Mucosa of descending colon (tissue), 3 donors: ENCODE measurements at regions not wholly inside any gene's neighbourhood (a gene's known extent, or its start where the extent isn't known, plus 50 kb on each side); places are given as distances from the start of the nearest gene placed in this dataset.

Source experiments
- ATAC-seq: fragments of 200-7000 bp; cut with Tn5 transposase; one replicate; pipeline ENCODE4 v1.9.1; 2020; ENCODE audit warnings: mild to moderate bottlenecking, moderate library complexity
- DNase-seq, 3 donors: peaks; one replicate each; pipeline ENCODE4 v3.0.0-alpha.2; 2020
- H3K36me3 ChIP-seq: fragments of 200-600 bp; one replicate; pipeline ENCODE4 v1.8.0; 2021; ENCODE audit warnings: low read depth, mild to moderate bottlenecking
- H3K4me1 ChIP-seq: fragments of 200-600 bp; one replicate; pipeline ENCODE4 v1.8.0; 2021; ENCODE audit warnings: low read depth, mild to moderate bottlenecking
- H3K4me3 ChIP-seq: fragments of 200-600 bp; one replicate; pipeline ENCODE4 v1.8.0; 2021; ENCODE audit warnings: mild to moderate bottlenecking
- H3K9me3 ChIP-seq: fragments of 200-600 bp; one replicate; pipeline ENCODE4 v1.8.0; 2021; ENCODE audit warnings: mild to moderate bottlenecking
- intact Hi-C, 2 donors: fragments of 100-400 bp; cut with DNase I in 1 of 2; cut with micrococcal nuclease in 1 of 2; formaldehyde crosslinking; loops; one replicate each; pipeline versions ENCODE4 v1.11.0 to v1.11.1; 2022; cut with DNase I, micrococcal nuclease
- TF ChIP-seq, protein P1 (sequence below): fragments of 200-600 bp; IDR thresholded peaks from one replicate; pipeline ENCODE4 v1.8.0; 2022; ENCODE audit warnings: antibody characterized with exemption, mild to moderate bottlenecking
- donor health status: DM: no; HTN: no; CAD: no; lungs with moderate emphysema.
- donor health status: DM: no; HTN: no; CAD: no.
- donor health status: DM: no; HTN: yes; CAD: no.

DNA sequence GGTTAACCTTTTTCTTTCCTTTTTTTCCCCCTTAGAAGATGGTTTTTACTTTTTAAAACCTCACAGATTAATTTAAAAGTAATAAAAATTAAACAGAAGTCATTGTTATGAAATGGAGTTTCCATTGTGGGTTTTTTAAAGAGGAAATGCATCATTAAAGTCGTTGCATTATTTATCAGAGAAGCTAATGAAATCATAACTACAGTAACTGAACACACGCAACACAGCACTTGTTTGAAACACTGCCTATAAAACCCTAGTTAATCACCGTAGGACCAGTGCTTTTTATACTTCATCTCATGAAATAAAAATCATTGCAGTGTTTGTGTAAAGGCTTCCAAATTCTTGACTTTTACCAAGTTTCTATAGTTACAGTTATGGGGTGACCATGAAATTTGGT is 82.4 kb upstream of the NTRK2 start:
- DNase-seq (no peak), ATAC-seq (no peak)
- Histone ChIP-seq H3K36me3 (no peaks in the 10 kb centered on the region), H3K4me3 (no peak overlapping the region), H3K4me1 (no peaks in the 10 kb centered on the region), H3K9me3 (no peaks in the 10 kb centered on the region)
- TF ChIP-seq, protein P1, sequence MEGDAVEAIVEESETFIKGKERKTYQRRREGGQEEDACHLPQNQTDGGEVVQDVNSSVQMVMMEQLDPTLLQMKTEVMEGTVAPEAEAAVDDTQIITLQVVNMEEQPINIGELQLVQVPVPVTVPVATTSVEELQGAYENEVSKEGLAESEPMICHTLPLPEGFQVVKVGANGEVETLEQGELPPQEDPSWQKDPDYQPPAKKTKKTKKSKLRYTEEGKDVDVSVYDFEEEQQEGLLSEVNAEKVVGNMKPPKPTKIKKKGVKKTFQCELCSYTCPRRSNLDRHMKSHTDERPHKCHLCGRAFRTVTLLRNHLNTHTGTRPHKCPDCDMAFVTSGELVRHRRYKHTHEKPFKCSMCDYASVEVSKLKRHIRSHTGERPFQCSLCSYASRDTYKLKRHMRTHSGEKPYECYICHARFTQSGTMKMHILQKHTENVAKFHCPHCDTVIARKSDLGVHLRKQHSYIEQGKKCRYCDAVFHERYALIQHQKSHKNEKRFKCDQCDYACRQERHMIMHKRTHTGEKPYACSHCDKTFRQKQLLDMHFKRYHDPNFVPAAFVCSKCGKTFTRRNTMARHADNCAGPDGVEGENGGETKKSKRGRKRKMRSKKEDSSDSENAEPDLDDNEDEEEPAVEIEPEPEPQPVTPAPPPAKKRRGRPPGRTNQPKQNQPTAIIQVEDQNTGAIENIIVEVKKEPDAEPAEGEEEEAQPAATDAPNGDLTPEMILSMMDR = no peak
- intact Hi-C loops = no loop called here

DNA sequence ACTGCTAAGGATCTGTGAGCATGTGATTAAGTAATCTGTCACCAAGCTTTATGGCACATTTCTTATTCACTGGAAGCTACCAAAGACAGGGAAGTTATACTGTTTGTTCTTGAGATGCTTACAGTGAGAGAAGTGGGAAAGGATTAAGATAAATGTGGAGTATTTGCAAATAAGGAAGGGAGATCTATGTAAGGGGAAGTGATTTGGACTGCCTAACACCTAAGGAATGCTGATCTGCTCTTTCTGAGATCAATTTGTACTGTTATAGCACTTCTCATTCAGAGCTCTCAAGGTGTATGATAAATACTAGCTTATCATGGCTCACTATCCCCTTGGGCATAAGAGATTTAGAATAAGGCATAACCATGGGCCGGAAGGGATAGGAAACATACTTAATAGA is 80.0 kb upstream of the NTRK2 start:
- intact Hi-C loops = no loop called here
- TF ChIP-seq, protein P1 = no peak
- H3K4me3 ChIP-seq = no peak overlapping the region
- DNase-seq = no peak
- H3K36me3 ChIP-seq = no peaks in the 10 kb centered on the region
- no peaks in the 10 kb centered on the region for H3K9me3 ChIP-seq
- H3K4me1 ChIP-seq = no peaks in the 10 kb centered on the region
- ATAC-seq = no peak

DNA sequence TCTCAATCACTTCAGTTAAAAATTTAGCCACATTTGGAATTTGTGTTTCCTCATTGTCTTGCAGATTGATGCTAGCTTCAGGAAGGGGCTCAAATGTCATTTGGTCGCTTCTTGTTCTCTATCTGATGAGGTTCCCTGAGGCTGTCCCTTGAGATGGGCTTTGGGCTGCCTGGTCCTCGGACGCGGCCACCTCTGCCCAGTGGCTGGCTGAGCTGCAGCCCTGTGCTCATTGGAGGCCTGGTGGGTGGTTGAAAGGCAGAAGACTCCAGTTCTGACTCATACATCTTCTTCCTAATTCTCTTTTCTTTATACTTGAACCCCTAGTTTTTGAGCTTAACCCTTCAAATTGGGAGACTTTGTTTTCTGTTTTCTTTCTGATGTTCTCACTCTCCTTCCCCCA is 78.8 kb upstream of the NTRK2 start:
- Histone ChIP-seq H3K36me3 (no peaks in the 10 kb centered on the region), H3K9me3 (no peaks in the 10 kb centered on the region), H3K4me3 (no peak overlapping the region), H3K4me1 (no peaks in the 10 kb centered on the region)
- intact Hi-C loops = no loop called here
- DNase-seq = no peak
- TF ChIP-seq, protein P1 = no peak
- ATAC-seq = no peak

DNA sequence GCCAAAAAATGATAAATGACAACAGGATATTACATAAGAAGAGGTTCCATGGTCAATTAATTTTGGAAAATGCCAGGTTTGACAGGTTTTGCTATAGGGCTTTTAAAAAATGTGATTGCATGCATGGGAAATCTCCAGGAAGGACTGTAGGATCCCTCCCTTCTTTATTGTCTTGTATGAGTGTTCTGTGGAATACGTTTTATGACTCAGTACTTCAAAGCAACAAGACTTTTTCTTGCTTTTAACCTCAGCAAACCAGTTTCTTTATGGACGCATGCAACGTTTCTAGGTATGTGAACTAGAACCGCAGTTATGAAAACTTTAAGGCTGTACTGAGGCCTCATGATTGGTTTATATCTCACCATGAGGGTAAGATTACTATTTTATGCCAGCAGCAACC is 76.6 kb upstream of the NTRK2 start:
- no peak overlapping the region for H3K4me3 ChIP-seq
- TF ChIP-seq, protein P1 = no peak
- ATAC-seq = no peak

DNA sequence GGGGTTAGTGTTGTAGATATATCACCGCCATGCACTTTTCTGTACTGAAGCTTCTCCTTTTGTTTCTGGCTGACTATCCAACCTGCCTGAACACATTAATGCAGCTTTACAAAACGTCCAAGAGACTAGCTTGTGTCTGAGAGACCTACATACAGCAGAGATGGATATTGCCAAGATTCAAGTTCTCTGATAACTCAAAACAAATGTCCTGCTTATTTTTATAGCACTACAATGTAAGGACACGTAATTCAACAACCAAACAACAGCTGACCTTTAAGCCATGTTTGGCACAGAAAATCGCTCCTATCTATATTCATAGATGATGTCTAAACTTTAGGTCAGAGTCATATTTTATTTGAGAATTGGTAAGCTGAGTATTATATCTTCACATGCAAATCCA is 76.2 kb upstream of the NTRK2 start:
- intact Hi-C loops = no loop called here
- TF ChIP-seq, protein P1 = no peak

More for the DNA sequence above, 76.6 kb upstream of the NTRK2 start:
- no peak for DNase-seq
- Histone ChIP-seq H3K4me1 (no peaks in the 10 kb centered on the region), H3K9me3 (no peaks in the 10 kb centered on the region), H3K36me3 (no peaks in the 10 kb centered on the region)
- intact Hi-C loops = no loop called here

DNA sequence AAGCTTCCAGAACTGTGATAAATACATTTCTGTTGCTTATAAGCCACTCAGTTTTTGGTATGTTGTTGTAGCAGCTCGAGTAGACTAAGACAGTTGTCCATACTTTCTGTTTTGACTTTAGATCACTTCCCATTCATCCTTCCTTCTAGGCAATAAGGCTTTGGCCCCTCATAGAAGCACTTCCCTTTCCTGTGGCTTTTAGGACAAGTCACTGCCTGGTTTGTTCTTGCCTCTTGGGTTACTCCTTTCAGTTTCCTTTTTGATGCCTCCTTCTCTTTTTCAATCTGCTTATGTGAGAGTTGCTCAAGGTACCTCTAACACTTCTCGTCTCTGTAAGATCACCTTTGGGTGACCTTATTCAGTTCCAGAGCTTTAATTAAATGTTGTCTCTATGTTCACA is 72.4 kb upstream of the NTRK2 start:
- TF ChIP-seq, protein P1 = no peak
- no peaks in the 10 kb centered on the region for H3K36me3 ChIP-seq
- no peak overlapping the region for H3K4me3 ChIP-seq
- H3K9me3 ChIP-seq = no peaks in the 10 kb centered on the region
- intact Hi-C loops = no loop called here
- DNase-seq = no peak
- no peaks in the 10 kb centered on the region for H3K4me1 ChIP-seq
- no peak for ATAC-seq

More for the DNA sequence above, 76.2 kb upstream of the NTRK2 start:
- H3K4me3 ChIP-seq = no peak overlapping the region
- H3K36me3 ChIP-seq = no peaks in the 10 kb centered on the region
- ATAC-seq = no peak
- no peak for DNase-seq
- H3K4me1 ChIP-seq = no peaks in the 10 kb centered on the region
- no peaks in the 10 kb centered on the region for H3K9me3 ChIP-seq
